ENCODE measurements at regions not wholly inside any gene's neighbourhood (a gene's known extent, or its start where the extent isn't known, plus 50 kb on each side); places are given as distances from the start of the nearest gene placed in this dataset.
"Not testable (repeated sequence)": the region's sequence is repeated elsewhere in the genome, so short reads cannot be mapped to it uniquely, and the experiment has no call there.

DNA sequence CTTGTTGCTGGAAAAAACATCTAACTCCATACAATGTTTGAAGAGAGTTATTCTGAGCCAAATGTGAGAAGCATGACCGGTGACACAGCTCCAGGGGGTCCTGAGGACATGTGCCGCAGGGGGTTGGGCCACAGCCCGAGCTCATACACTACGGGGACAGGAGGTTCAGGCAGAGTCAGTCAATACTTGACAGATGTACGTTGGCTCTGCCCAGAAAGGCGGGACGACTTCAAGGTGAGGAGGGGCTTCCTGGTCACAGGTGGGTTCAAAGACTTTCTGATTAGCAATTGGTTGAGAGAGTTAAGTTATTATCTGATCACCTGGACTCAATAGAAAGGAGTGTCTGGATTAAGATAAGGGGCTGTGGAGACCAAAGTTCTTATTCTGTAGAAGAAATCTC lies 143.8 kb downstream of the NPIPB11 start:
- TF ChIP-seq, protein P1, sequence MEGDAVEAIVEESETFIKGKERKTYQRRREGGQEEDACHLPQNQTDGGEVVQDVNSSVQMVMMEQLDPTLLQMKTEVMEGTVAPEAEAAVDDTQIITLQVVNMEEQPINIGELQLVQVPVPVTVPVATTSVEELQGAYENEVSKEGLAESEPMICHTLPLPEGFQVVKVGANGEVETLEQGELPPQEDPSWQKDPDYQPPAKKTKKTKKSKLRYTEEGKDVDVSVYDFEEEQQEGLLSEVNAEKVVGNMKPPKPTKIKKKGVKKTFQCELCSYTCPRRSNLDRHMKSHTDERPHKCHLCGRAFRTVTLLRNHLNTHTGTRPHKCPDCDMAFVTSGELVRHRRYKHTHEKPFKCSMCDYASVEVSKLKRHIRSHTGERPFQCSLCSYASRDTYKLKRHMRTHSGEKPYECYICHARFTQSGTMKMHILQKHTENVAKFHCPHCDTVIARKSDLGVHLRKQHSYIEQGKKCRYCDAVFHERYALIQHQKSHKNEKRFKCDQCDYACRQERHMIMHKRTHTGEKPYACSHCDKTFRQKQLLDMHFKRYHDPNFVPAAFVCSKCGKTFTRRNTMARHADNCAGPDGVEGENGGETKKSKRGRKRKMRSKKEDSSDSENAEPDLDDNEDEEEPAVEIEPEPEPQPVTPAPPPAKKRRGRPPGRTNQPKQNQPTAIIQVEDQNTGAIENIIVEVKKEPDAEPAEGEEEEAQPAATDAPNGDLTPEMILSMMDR (IDR thresholded peaks at IDR 0.05; ENCODE audit: insufficient read depth, low read length, poor library complexity, severe bottlenecking) = not testable (repeated sequence)
- TF ChIP-seq EZH2phosphoT487 (conservative IDR thresholded peaks at IDR 0.05; ENCODE audit: low read length) = not testable (repeated sequence)
